NCI-H128 (cell line): ENCODE measurements at regions not wholly inside any gene's neighbourhood (a gene's known extent, or its start where the extent isn't known, plus 50 kb on each side); places are given as distances from the start of the nearest gene placed in this dataset.
"Not testable (repeated sequence)": the region's sequence is repeated elsewhere in the genome, so short reads cannot be mapped to it uniquely, and the experiment has no call there.

Experiments
- DNase-seq: peaks from one replicate; lab custom pipeline; 2025; ENCODE audit not compliant: unreplicated experiment; lab: John Stamatoyannopoulos, UW

DNA sequence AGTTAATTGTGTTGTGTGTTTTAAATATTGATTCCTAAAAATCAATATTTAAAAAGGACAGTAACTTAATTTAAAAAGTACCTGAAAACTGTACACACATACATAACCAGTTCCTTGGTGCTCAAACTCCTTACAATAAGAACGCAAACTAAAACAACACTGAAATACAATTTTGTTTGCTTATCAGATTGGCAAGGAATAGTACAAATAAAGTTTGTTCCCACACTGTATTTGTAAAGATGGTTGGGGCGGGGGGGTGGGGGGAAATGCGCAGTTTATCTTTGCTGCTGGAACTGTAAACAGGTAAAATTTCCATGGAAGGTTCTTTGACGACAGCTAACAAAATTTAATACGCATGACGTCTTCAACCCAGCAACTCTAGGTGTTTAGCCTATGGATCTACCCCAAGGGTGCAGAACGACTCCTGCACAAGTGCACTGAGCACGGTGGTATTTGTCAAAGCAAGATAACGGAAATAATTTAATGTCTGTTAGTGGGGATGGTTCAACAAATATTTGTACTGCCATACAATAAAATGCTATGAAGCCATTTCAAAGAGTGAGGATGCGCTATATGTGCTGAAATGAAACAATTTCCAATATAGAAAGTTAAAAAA, 96.5 kb downstream of the ING1 start:
- DNase-seq, result no peak

DNA sequence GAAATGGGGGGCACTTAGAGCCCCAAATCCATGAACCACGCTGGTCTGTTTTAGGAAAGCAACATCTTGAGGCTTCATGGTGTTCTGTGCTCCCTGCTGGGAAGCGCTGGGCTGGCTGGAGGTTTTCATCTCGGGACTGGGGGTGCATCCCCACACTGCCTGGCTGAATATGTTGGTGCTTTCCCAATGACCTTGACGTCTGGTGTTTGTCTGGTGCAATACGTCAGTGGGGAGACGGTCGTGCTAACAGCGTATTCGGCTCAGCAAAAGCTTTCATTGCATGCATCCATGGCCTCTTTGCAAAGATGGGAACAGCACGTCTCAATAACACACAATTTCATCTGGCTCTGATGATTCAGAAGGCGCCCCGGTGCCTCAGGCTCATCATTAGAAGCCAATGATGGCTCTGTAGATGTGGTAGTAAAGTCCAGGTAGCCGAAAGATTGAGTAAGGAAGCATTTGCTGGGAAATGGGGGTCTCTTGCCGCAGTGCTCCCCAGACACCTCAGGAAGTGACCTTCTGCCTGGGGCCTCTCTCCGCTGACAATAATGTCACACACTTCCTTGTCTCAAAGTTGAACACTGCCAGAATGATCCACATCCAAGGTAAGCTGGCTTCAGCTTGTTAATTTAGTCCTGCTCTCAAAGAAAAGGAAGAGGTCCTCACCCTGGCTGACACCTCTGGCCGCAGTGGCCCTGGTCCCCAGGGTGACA, 97.7 kb downstream of the ING1 start:
- no peak for DNase-seq

- DNase-seq, result no peak
Measured at GRCh38 chr13:110811771-110812120, 98.2 kb downstream of the ING1 start.

GRCh38 chr13:110812121-110812868, 98.8 kb downstream of the ING1 start:
- DNase-seq, result no peak

DNA sequence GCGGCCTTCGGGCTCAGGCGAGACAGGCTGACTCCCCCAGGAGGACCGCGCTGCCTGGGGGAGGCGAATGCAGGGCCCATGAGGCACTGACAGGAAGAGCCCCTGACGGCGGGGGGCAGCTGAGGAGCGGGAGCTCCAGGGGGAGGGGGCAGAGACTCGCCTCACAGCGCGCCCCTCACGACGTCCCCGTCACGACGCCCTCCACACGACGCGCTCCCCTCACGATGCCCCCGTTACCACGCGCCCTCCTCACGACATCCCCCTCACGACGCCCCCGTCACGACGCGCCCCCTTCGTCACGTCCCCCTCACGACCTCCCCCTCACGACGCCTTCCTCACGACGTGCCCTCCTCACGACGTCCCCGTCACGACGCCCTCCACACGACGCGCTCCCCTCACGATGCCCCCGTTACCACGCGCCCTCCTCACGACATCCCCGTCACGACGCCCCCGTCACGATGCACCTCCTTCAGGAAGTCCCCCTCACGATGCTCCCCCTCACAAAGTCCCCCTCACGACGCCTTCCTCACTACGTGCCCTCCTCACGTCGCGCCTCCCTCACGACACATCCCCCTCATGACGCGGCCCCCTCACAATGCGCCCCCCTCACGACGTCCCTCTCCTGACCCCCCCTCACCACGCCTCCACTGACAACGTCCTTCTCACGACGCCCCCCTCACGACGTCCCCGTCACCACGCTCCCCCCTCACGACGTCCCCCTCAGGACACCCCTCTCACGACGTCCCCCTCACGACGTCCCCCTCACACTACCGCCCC, 99.6 kb downstream of the ING1 start:
- DNase-seq, result no peak

DNA sequence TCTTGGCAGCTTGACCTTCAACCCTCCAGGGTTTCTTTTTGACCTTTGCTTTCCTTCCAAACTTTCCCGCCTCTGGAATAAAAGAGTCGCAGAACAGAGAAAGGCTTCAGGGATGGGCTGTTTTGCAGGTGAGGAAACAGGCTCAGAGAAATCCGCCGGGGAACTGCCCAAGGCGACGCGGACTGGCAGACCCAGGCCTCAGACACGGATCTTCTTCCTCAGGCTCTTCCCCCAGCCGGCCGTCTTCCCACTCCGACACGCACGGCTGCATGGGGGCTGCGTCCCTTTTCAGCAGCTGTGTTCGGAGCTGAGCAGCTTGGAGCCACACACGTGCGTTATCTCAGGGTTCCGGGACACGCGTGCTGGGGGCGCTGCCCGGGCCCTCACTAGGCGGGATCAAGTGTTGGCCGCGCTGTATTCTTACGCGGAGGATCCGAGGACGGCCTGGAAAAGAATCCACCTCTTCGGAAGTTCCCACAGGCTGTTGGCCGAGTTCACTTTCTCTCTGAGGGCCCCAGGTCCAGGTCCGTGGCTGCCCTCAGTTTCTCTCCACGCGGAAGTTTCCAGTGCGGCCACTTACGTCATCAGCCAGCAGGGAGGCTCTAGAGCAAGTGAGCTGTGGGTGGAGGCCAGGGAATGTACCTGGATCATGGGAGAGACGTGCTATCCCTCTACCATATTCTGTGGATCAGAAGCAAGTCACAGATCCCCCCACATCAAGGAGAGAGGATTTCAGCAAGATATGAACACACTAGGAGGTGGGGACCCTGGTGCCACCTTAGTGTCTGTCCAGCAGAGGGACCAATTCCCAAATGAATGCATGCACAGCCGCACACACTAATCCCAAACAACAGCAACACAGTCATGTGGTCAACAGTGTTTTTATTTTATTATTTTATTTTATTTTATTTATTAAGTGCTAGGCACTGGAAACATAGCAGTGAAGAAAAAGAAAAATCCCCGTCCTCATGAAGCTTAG, 100.4 kb downstream of the ING1 start:
- DNase-seq, result no peak

DNA sequence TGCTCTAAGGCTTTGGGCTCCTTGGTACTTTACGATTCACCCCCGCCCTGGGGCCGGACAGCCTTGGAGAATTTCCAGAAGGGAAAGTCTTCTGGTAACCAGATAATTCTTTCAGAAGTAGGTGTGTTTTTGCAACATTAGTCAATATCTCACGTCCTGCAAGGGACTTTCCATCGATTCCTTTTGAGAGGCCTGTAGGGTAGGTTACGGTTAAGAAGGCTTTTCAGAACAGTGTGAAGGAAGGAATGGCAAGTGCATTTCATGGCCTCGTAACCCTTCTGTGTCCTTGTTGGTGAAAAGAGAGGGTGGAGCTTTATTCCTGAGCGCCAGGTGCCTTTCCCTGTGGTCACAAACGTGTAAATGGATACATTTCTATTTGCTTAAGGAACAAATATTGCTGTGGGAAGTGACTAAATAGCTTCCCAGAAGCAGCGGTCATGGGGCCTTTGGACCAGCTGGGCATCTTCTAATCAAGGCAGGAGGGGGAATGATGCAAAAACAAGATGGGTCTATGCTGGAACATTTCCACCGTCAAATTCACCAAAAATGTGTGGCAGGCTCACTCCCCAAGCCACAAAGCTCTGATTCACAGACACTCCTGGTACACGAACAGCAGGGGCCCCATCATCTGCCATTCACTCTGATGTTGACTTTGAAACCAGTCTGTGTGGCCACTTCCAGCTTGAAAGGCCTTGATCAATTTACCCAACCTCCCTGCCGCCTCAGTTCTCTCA, 99.2 kb downstream of the ANKRD10 start:
- no peak for DNase-seq

GRCh38 chr13:110816500-110816899, 98.4 kb downstream of the ANKRD10 start:
- DNase-seq, result no peak

GRCh38 chr13:110817143-110817542, 97.7 kb downstream of the ANKRD10 start:
- DNase-seq, result no peak

- no peak for DNase-seq
Measured at GRCh38 chr13:110818747-110819146, 96.1 kb downstream of the ANKRD10 start.

DNA sequence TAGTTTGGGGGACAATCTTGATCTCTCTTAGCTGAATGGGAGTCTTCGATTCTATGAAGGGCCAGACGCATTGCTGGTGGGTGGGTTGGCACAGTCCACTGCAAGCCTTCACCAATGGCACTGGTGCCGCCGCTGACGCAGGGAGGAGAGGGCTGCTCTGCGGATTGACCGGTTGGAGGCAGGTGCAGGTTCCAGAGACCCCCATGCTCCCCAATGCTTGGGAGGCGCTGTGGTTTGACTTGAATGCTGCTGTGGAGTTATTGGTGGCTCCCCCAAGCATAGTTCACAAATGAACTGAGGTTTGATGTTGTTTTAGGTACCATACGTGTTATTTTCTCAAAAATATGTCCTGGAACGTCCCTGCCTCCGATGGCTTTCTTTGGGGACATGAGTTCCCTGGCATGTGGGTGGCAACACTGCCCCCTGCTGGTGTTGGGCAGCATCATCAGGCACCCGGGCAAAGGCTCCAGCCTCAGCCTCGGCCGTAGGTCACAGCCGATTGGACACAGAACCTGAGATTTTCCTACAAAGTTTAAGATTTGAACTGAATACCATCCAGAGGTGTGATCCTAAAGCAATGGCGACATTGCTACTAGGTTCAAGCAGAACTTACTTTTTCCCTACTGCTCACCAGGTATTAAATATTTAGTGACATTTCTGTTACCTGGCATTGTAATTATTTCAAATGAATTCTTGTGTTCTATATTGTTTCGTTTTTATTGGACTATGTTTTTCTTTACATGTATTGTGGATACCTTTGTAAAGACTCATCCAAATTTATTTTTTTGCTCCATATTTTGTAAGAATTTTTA, 95.5 kb downstream of the ANKRD10 start:
- peak; percentile 38 for DNase-seq

- peak; percentile 16 for DNase-seq
Measured at GRCh38 chr13:110820322-110820721, 94.5 kb downstream of the ANKRD10 start.

GRCh38 chr13:110821837-110822668, 92.8 kb downstream of the ANKRD10 start:
- not testable (repeated sequence) for DNase-seq

DNA sequence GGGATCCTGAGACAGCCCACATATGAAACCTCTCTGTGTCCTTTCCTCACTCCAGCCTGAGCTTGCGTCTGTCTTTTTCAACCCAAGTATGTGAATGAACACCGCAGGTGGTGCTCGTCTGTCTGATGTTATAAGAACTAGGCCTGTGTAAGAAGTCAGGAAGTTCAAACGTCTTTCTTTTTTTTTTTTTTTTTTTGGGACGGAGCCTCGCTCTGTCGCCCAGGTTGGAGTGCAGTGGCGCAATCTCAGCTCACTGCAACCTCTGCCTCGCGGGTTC, 92.3 kb downstream of the ANKRD10 start:
- no peak for DNase-seq

- DNase-seq, result no peak
Measured at GRCh38 chr13:110824702-110825300, 90.1 kb downstream of the ANKRD10 start.

GRCh38 chr13:110825516-110825915, 89.4 kb downstream of the ANKRD10 start:
- DNase-seq, result no peak

- no peak for DNase-seq
Measured at GRCh38 chr13:110826101-110826500, 88.8 kb downstream of the ANKRD10 start.
